ENCODE measurements at regions not wholly inside any gene's neighbourhood (a gene's known extent, or its start where the extent isn't known, plus 50 kb on each side); places are given as distances from the start of the nearest gene placed in this dataset.

DNA sequence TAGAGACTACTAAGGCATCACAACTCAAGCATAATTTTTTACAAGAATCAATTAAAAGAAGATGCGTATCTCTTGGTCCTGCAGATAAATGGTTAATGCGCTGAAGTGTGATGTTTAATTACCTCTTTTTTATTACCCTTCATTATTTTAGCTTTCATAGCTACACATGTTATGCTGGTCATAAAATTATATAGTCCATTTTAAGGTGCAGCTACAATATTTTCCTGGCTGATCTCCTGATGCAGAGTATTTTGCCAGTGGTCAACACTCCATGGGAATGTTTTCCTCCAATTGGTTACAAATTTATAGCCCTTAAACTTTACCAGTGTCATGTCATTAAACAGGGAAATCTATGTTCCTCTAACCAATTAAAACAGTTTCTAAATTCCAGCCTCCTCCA lies 1617.2 kb downstream of the PCDH7 start:
- no peak for TF ChIP-seq CTCF (conservative IDR thresholded peaks at IDR 0.05; ENCODE audit: low read length)
- no peak for TF ChIP-seq EZH2phosphoT487 (IDR thresholded peaks at IDR 0.05; ENCODE audit: borderline replicate concordance)

Data from Loucy (cell line).